ENCODE measurements at regions not wholly inside any gene's neighbourhood (a gene's known extent, or its start where the extent isn't known, plus 50 kb on each side); places are given as distances from the start of the nearest gene placed in this dataset.

DNA sequence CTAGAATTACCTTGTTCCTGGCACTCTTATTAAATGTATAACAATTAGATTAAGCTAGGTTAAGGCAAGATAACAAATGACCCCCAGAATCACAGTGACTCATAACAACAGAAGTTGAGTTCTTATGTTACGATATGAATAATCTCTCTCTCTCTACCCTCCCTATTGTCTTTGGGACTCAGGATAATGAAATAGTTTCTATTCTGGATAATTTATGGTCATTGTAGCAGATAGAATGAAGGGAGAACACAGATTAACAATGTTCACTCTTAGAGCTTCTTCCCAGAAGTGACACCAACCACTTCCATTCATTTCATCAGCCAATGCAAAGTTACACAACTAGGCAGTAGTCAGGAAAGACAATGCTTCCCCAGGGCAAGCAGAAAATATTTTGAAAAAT, 334.5 kb downstream of the C11orf87 start:
- DNase-seq = no peak

DNA sequence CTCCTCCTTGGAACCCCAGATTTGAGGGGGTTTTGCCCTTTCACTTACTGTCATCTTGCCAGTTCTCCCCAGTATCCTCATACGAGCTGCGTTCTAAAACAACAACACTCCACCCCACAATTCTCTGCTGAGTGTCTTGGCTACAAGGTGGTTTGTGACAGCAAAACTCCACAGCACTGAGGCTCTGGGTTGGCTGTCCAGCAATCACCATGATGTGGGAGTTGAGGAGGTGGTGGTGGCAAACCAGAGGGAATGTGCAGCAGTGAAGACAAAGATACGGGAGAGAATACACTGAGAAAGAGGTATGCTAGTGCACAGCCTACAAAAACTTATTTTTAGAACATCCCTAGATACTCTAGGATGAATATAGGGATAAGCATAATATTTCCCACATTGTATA, 335.0 kb downstream of the C11orf87 start:
- no peak for DNase-seq

DNA sequence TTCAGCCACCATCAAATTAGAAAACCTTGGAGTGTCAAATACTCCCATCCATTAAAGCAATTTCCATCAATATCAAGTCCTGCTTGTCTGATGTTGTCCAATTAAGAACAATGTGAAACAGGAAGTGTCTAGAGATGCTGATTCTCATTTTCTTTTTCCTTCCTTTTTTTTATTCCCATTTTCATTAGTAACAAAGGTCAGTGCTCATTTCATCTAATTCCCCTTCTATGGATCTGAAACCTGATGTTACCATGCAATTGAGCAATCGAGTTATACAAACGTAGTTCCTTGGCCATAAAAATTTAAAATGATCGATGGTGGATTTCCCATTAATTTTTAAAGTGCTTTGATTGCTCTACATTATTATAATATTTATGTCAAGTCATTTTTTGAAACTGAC, 330.6 kb upstream of the ZC3H12C start:
- DNase-seq = no peak

DNA sequence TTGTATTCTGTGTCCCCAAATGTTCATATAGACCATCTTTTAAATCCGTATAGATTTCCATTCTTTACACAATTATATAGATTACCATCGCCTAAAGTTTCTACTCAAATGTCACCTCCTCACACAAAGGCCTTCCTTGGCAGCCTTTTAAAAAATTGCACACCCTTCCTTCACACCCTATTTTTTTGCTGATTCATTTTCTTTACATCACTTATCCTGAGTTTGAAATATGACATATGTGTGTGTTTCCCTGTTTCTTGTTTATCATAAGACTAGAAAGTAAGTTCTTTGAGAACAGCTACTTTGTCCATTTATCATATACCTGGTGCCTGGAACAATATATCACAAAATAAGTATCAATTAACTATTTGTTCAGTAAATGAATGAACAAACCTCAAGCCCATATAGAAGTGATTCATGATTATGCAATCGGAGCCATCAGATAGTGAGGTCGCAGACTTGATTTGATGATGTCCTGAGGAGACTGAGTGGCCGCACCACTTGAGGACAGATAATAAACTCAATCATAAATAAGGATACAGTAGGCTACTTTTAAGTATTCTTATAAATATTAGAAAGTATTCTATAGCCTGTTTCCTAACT, 327.4 kb upstream of the ZC3H12C start:
- no peak for DNase-seq

DNA sequence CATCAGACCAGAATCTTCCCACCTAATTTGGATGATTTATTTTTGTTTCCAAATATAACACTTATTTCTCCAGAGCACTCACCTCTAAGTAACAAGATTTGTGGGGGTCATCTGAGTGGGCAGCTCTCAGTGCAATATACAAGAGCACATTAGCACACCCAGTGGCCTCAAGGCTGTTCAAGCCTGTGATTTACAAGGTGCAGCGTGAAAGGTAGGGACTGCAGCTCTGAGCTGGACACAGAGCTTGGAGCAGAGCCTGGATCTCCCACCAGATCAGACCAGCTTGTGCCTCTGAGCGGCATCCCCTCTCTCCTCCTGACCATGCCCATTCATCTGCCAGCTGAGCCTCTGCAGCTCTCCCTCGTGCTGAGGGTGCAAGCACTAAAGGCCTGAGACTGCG, 323.3 kb upstream of the ZC3H12C start:
- DNase-seq = no peak

DNA sequence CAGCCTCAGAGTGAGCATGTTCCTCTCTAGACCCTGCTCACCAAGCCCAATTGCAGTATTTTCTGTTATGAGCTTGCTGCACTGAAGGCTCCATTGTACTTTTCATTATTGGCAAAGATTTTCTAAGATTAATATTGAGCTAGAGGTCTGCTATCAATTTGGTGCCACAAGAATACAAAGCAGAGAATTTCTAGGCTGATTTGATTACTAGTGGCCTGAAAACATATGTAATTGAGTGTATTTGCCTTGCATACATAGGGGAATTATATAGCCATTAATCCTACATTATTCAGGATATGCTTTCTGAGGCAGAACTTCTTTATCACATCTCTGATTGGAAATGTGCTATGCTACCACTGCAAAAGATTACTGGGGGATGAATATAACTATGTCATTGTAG, 322.9 kb upstream of the ZC3H12C start:
- no peak for DNase-seq

DNA sequence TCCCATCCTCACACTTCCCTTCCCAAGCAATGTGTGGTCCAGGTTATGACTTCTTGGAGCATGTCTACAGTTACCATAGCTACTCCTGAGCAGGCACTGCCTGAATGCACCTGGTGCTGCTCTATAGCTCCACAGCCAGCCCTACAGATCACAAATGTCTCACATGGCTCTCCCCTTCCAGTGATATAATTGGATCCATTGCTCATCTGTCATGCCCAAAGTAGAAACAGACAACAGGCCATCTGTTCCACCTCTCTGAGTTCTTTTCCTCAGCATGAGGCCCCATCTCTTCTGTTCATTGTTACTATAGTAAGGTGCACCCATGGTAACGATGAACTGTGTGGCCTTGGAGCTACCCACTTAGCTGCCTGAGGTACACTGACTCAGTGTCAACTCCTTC, 320.3 kb upstream of the ZC3H12C start:
- DNase-seq = no peak

DNA sequence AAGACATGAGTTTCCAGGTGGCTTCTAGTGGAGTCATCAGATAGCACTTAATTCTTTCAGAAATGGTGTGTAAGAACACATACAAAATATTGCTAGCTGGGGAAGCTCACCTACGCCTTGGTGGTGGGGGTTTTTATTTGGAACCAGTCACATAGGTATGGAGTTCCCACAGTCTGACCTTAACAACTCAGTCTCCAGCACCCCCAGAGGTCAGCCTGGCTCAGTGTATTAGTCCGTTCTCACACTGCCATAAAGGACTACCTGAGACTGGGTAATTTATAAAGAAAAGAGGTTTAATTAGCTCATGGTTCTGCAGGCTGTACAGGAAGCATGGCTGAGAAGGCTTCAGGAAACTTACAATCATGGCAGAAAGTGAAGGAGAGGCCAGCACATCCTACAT, 317.5 kb upstream of the ZC3H12C start:
- no peak for DNase-seq

GRCh38 chr11:109783014-109783413, 310.2 kb upstream of the ZC3H12C start:
- DNase-seq = no peak

- DNase-seq = no peak
These were observed 309.4 kb upstream of the ZC3H12C start for GRCh38 chr11:109783840-109784239.

GRCh38 chr11:109784536-109784935, 308.7 kb upstream of the ZC3H12C start:
- DNase-seq = no peak

DNA sequence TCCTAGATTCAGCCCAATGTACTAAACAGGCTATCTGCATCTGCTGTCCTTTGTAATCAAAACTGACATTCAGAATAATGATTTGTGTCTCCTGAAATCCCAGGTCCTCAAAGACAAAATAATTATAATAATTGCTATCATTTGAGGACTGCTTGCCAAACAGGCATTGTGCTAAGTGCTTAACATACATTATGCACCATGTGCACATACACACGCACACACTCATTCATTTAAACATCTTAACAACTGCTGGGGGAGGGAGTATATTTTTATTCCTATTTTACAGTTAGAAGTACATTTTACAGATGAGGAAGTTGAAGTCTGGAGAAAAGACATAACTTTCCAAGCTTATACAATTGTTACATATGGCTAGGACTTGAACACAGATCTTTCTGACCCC, 308.0 kb upstream of the ZC3H12C start:
- DNase-seq = no peak

DNA sequence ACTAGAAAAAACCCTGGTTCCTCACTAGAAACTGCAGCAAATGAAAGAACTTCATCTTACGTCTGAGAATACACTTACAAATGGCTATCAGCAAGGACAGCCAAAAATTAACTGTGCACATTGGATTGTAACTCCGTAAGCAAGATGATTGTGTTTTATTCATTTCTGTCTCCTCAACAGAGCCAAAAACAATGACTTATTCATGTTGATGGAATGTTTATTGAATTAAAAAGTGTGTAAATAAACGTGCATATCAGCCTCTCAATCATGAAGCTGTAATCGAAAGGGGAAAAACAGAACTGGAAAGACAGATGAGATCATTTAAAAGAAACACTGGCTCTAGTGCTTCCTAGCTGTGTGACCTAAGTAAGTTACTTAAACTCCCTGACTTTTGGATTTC, 307.5 kb upstream of the ZC3H12C start:
- no peak for DNase-seq

DNA sequence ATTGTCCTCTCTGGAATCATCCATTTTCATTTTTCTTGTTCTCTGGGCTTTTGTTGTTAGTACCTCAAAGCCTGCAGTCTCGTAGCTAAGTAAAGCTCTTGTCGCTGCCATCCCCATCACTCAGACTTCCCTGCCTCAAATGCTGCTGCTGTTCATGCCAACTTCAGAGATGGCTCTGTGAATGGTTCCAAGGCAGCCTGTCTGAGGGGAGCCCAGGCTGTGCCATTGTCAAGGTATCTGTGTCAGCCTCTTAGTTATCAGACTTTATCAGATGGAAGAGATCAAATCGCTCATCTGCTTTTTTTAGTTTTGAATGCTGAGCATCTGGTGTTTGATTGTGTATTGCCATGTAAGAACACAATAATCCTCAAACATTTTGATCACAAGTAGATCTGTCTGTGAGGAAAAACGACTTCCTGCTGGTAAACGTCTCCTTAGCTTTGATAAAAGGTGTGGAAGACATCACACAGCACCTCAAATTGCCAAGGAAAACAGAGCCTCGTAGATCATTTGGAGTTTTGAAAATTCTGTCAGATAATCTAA, 304.2 kb upstream of the ZC3H12C start:
- DNase-seq = no peak

- DNase-seq = no peak
These were observed 303.3 kb upstream of the ZC3H12C start for GRCh38 chr11:109789901-109790300.

DNA sequence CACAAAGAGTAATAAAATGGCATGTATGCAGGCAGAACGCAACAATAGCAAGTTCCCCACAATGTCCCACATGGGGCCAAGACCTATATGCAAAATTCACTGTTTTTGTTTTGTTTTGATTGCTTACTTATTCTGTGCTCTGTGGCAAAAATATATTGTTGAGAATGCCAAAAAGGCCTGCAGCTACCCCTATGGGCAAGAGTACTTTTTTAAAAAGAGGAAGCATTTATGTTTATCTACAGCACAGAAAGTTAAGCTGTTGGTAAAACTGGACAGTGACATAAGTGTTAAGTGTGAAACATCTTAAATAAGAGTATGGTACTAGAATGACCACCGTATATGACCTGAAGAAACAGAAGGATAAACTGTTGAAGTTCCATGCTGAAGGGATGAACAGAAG, 301.9 kb upstream of the ZC3H12C start:
- DNase-seq = no peak

DNA sequence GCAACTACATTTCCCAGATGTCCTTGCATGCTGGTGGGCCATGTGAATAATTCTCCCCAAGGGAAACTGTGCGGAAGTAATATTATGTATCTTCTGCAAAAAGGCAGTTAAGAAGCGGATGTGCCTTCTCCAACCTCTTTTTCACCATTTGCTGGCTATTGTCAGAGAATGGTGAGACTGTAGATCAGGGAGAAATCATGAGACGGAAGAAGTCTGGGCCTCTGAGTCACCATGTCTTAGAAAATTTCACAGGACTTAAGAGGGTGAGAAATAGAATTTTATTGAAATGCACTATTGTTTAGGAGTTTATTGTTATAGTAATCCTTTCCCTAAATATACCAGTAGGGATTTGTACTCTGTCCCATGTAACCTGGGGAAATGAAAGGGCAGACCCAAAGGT, 298.7 kb upstream of the ZC3H12C start:
- DNase-seq = no peak

DNA sequence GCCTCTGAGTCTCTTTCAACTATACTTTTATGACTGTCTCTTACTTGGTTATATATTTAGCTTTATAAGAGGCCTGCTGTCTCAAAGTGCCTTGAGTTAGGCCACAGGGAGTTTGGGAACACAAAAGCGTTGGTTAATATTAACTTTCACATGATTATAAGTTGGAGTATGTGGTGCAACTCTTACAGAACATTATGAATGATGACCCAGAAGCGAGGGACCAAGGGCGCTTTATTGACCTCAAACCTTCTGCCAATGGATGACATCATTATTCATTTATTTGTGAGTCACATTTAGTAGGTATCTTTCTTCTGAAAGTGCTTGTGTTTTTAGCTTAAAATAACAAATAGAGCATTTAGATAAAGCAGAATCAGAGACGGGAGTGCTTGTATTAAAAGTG, 298.0 kb upstream of the ZC3H12C start:
- DNase-seq = no peak

GRCh38 chr11:109796253-109796652, 296.9 kb upstream of the ZC3H12C start:
- no peak for DNase-seq

GRCh38 chr11:109798521-109798920, 294.7 kb upstream of the ZC3H12C start:
- no peak for DNase-seq

GRCh38 chr11:109799604-109800003, 293.6 kb upstream of the ZC3H12C start:
- no peak for DNase-seq

DNA sequence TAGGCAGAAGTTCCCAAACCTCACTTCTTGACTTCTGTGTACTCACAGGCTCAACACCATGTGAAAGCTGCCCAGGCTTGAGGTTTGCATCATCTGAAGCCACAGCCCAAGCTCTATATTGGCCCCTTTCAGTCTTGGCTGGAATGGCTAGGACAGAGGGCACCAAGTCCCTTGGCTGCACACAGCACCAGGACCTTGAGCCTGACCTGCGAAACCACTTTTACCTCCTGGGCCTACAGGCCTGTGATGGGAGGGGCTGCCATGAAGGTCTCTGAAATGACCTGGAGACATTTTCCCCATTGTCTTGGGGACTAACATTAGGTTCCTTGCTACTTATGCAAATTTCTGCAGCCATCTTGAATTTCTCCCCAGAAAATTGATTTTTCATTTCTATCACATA, 288.3 kb upstream of the ZC3H12C start:
- DNase-seq = no peak

GRCh38 chr11:109806205-109806604, 287.0 kb upstream of the ZC3H12C start:
- no peak for DNase-seq

GRCh38 chr11:109808569-109808968, 284.6 kb upstream of the ZC3H12C start:
- DNase-seq = no peak

GRCh38 chr11:109814824-109815223, 278.4 kb upstream of the ZC3H12C start:
- no peak for DNase-seq

Data from activated naive CD4-positive, alpha-beta T cell treated with Interleukin-2 at 50 U/mL for 16 hours (primary cell).